Keratinocyte (primary cell): ENCODE measurements at regions not wholly inside any gene's neighbourhood (a gene's known extent, or its start where the extent isn't known, plus 50 kb on each side); places are given as distances from the start of the nearest gene placed in this dataset.

Experiments used
- DNase-seq: peaks from one replicate; pipeline ENCODE4 v3.0.0-alpha.2; 2011; ENCODE audit warnings: low read depth, missing footprints, low spot score
- FAIRE-seq: peaks from 2 replicates; lab custom pipeline; 2011; peaks lifted over from hg19 to GRCh38; lab: Jason Lieb, UNC
- H2AFZ ChIP-seq: 2 replicates; pipeline ENCODE4 v1.6.0; 2012; ENCODE audit warnings: low read length, control low read depth, inconsistent platforms; ENCODE audit not compliant: control insufficient read depth
- H3K27ac ChIP-seq: 2 replicates; pipeline ENCODE4 v1.5.1; 2011; ENCODE audit warnings: low read length; ENCODE audit not compliant: control insufficient read depth, insufficient read depth
- H3K27me3 ChIP-seq: 3 replicates; pipeline ENCODE4 v1.6.0; 2011; ENCODE audit warnings: low read length; ENCODE audit not compliant: control insufficient read depth, insufficient read depth; ENCODE audit errors: extremely low read depth
- H3K36me3 ChIP-seq, 2 experiments: 2 replicates in 1 of 2; 3 replicates in 1 of 2; pipeline ENCODE4 v1.5.1; 2011; ENCODE audit warnings: low read length in 2 of 2, mild to moderate bottlenecking in 1 of 2; ENCODE audit not compliant: control insufficient read depth in 2 of 2, insufficient read depth in 2 of 2; ENCODE audit errors: extremely low read depth in 1 of 2
- H3K4me1 ChIP-seq: 3 replicates; pipeline ENCODE4 v1.5.1; 2011; ENCODE audit warnings: low read length; ENCODE audit not compliant: control insufficient read depth, insufficient read depth; ENCODE audit errors: extremely low read depth
- H3K4me2 ChIP-seq: 3 replicates; pipeline ENCODE4 v1.6.0; 2011; ENCODE audit warnings: low read depth, low read length; ENCODE audit not compliant: control insufficient read depth, insufficient read depth; ENCODE audit errors: extremely low read depth
- H3K4me3 ChIP-seq, 3 experiments: fragments of 200-600 bp in 1 of 3; sonication (generic) in 1 of 3; 2 replicates in 2 of 3; 3 replicates in 1 of 3; pipeline ENCODE4 v1.5.1; 2011 to 2016; ENCODE audit warnings: low read length in 3 of 3, mild to moderate bottlenecking in 3 of 3, control low read depth in 2 of 3, inconsistent platforms in 1 of 3, low read depth in 1 of 3, mixed read lengths in 1 of 3, mixed run types in 1 of 3, moderate library complexity in 1 of 3; ENCODE audit not compliant: control insufficient read depth in 2 of 3, insufficient read depth in 2 of 3; ENCODE audit errors: extremely low read depth in 1 of 3
- H3K79me2 ChIP-seq: 2 replicates; pipeline ENCODE4 v1.6.0; 2012; ENCODE audit warnings: low read length; ENCODE audit not compliant: control insufficient read depth, insufficient read depth
- H3K9ac ChIP-seq: 3 replicates; pipeline ENCODE4 v1.6.0; 2011; ENCODE audit warnings: low read length; ENCODE audit not compliant: control insufficient read depth, insufficient read depth; ENCODE audit errors: extremely low read depth
- H3K9me1 ChIP-seq: 3 replicates; pipeline ENCODE4 v1.6.0; 2011; ENCODE audit warnings: low read length; ENCODE audit not compliant: control insufficient read depth, insufficient read depth; ENCODE audit errors: extremely low read depth
- H3K9me3 ChIP-seq: 2 replicates; pipeline ENCODE4 v1.5.1; 2012; ENCODE audit warnings: low read depth, low read length; ENCODE audit not compliant: control insufficient read depth
- H4K20me1 ChIP-seq: 3 replicates; pipeline ENCODE4 v1.6.0; 2011; ENCODE audit warnings: low read length; ENCODE audit not compliant: control insufficient read depth, insufficient read depth; ENCODE audit errors: extremely low read depth
- EZH2 ChIP-seq: IDR thresholded peaks from one replicate; pipeline ENCODE4 v1.6.1; 2012; ENCODE audit warnings: inconsistent platforms, mild to moderate bottlenecking, low read length, moderate library complexity
- dilution Hi-C: fragments of 300-500 bp; cut with MboI; formaldehyde crosslinking; loops from one replicate; pipeline ENCODE4 v1.7.0; 2020; ENCODE audit warnings: low sequenced_read_pairs; ENCODE audit not compliant: extremely low pct_ligation_motif_present
- TF ChIP-seq, protein P1 (sequence below), 3 experiments: IDR thresholded peaks in 1 of 3; conservative IDR thresholded peaks in 1 of 3; optimal IDR thresholded peaks in 1 of 3; 2 replicates in 2 of 3; 3 replicates in 1 of 3; pipeline versions ENCODE3 to v1.5.1; 2011; ENCODE audit warnings: low read length in 3 of 3, mild to moderate bottlenecking in 3 of 3, moderate library complexity in 2 of 3, control low read depth in 1 of 3, inconsistent platforms in 1 of 3; ENCODE audit not compliant: insufficient read depth in 2 of 3; ENCODE audit errors: extremely low read depth in 1 of 3

DNA sequence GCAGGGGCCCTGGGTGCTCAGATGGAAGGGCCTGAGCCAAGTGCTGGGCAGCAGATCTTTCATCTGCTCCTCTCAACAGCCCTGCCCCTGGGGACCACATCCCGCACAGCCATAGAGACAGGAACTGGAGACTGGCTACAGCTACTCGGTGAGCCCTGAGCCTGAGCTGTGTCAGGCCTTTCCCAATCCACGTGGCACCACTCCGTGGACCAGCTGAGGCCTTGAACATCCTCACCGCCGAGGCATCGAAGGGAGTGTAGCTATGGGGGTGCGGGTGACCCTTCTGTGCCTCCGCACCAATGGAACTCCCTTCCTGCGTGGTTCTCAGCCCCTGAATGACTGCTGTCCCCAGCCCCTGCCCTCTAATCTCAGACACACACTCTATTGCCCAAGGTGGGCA is 362.7 kb upstream of the SHH start:
- Histone ChIP-seq H3K4me2 (no peak overlapping the region), H3K27me3 (no peaks in the 10 kb centered on the region), H3K4me1 (no peaks in the 10 kb centered on the region), H3K4me3 (no peak overlapping the region), H3K36me3 (no peaks in the 10 kb centered on the region), H3K9me3 (peaks cover 9% of the 10 kb centered on the region), H4K20me1 (no peaks in the 10 kb centered on the region), H2AFZ (no peak overlapping the region), H3K9ac (no peak overlapping the region), H3K27ac (no peak overlapping the region), H3K9me1 (no peaks in the 10 kb centered on the region), H3K79me2 (no peaks in the 10 kb centered on the region)
- no peak for FAIRE-seq
- dilution Hi-C loops, result no loop called here
- TF ChIP-seq EZH2, result no peak
- TF ChIP-seq, protein P1, sequence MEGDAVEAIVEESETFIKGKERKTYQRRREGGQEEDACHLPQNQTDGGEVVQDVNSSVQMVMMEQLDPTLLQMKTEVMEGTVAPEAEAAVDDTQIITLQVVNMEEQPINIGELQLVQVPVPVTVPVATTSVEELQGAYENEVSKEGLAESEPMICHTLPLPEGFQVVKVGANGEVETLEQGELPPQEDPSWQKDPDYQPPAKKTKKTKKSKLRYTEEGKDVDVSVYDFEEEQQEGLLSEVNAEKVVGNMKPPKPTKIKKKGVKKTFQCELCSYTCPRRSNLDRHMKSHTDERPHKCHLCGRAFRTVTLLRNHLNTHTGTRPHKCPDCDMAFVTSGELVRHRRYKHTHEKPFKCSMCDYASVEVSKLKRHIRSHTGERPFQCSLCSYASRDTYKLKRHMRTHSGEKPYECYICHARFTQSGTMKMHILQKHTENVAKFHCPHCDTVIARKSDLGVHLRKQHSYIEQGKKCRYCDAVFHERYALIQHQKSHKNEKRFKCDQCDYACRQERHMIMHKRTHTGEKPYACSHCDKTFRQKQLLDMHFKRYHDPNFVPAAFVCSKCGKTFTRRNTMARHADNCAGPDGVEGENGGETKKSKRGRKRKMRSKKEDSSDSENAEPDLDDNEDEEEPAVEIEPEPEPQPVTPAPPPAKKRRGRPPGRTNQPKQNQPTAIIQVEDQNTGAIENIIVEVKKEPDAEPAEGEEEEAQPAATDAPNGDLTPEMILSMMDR (optimal IDR thresholded peaks at IDR 0.05 in 1 of 3, IDR thresholded peaks at IDR 0.05 in 1 of 3, conservative IDR thresholded peaks at IDR 0.05 in 1 of 3; ENCODE audit: extremely low read depth in 1 of 3, insufficient read depth in 2 of 3, low read length in 3 of 3), result no peak
- no peak for DNase-seq

DNA sequence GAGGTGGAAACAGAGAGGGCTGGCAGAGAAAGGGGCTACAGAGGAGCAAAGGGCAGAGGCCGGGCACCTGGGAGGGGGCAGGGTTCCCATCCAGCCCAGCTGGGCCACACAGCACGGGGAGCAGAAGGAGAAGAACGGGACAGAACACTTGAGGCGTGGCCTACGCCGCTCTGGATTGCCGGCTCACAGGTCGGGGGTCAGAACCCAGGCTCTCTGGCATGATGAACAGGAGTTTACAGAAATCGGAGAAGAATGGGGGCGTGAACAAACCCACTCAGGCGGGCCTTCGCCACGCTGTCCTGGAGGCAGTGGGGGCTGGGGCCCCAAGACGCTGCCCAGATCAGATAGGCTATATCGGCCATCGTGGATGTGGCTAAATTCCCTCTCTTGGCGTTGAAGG is 362.2 kb upstream of the SHH start:
- dilution Hi-C loops, result no loop called here
- H3K79me2 ChIP-seq, result no peaks in the 10 kb centered on the region
- no peak overlapping the region for H3K9ac ChIP-seq
- TF ChIP-seq, protein P1 (optimal IDR thresholded peaks at IDR 0.05 in 1 of 3, IDR thresholded peaks at IDR 0.05 in 1 of 3, conservative IDR thresholded peaks at IDR 0.05 in 1 of 3; ENCODE audit: extremely low read depth in 1 of 3, insufficient read depth in 2 of 3, low read length in 3 of 3), result no peak
- TF ChIP-seq EZH2, result no peak
- no peak overlapping the region for H2AFZ ChIP-seq
- no peak overlapping the region for H3K27ac ChIP-seq
- H3K4me3 ChIP-seq, result no peak overlapping the region
- no peaks in the 10 kb centered on the region for H3K27me3 ChIP-seq
- DNase-seq, result no peak
- FAIRE-seq, result no peak
- H3K9me3 ChIP-seq, result peaks cover 9% of the 10 kb centered on the region
- no peaks in the 10 kb centered on the region for H4K20me1 ChIP-seq
- H3K36me3 ChIP-seq, result no peaks in the 10 kb centered on the region
- no peaks in the 10 kb centered on the region for H3K4me1 ChIP-seq
- H3K4me2 ChIP-seq, result no peak overlapping the region
- no peaks in the 10 kb centered on the region for H3K9me1 ChIP-seq
